Neuronal stem cell (in vitro differentiated cells): ENCODE measurements at regions not wholly inside any gene's neighbourhood (a gene's known extent, or its start where the extent isn't known, plus 50 kb on each side); places are given as distances from the start of the nearest gene placed in this dataset.

ENCODE experiments used
- DNase-seq: peaks from one replicate; pipeline ENCODE4 v3.0.0-alpha.2; 2013; ENCODE audit warnings: low spot score
- H2AFZ ChIP-seq: one replicate; pipeline ENCODE4 v1.6.1; 2013; ENCODE audit warnings: mild to moderate bottlenecking, low read length, inconsistent platforms
- H2AK5ac ChIP-seq: 2 replicates; pipeline ENCODE4 v1.6.1; 2013; ENCODE audit warnings: low read depth, mild to moderate bottlenecking, inconsistent platforms, low read length, moderate library complexity, mixed read lengths
- H2BK120ac ChIP-seq: 2 replicates; pipeline ENCODE4 v1.6.1; 2013; ENCODE audit warnings: low read depth, mild to moderate bottlenecking, inconsistent platforms, low read length, moderate library complexity, mixed read lengths
- H2BK12ac ChIP-seq: one replicate; pipeline ENCODE4 v1.6.1; 2013; ENCODE audit warnings: low read length, inconsistent platforms
- H2BK15ac ChIP-seq: 2 replicates; pipeline ENCODE4 v1.6.1; 2013; ENCODE audit warnings: mild to moderate bottlenecking, low read length, inconsistent platforms, mixed read lengths
- H2BK5ac ChIP-seq: one replicate; pipeline ENCODE4 v1.6.1; 2013; ENCODE audit warnings: inconsistent platforms, mild to moderate bottlenecking, low read length, moderate library complexity
- H3K14ac ChIP-seq: one replicate; pipeline ENCODE4 v1.6.1; 2013; ENCODE audit warnings: low read length, inconsistent platforms
- H3K18ac ChIP-seq: 2 replicates; pipeline ENCODE4 v1.6.1; 2013; ENCODE audit warnings: low read length, inconsistent platforms
- H3K23ac ChIP-seq: 2 replicates; pipeline ENCODE4 v1.6.1; 2013; ENCODE audit warnings: low read depth, mild to moderate bottlenecking, mixed read lengths, low read length, inconsistent platforms; ENCODE audit not compliant: poor library complexity
- H3K27ac ChIP-seq: replicated peaks from 3 replicates; pipeline ENCODE4 v1.5.1; 2013; ENCODE audit warnings: low read length, inconsistent platforms
- H3K27me3 ChIP-seq, 3 experiments: 2 replicates each; pipeline ENCODE4 v1.6.1; 2013; ENCODE audit warnings: low read length in 3 of 3, mild to moderate bottlenecking in 2 of 3, inconsistent platforms in 1 of 3, low read depth in 1 of 3, mixed read lengths in 1 of 3, moderate library complexity in 1 of 3; ENCODE audit not compliant: control insufficient read depth in 3 of 3, insufficient read depth in 3 of 3
- H3K36me3 ChIP-seq, 2 donors: replicated peaks in 1 of 2; 2 replicates each; pipeline ENCODE4 v1.6.1; 2013; ENCODE audit warnings: low read length in 2 of 2; ENCODE audit not compliant: control insufficient read depth in 2 of 2, insufficient read depth in 2 of 2
- H3K4ac ChIP-seq: 2 replicates; pipeline ENCODE4 v1.6.1; 2013; ENCODE audit warnings: inconsistent platforms, mild to moderate bottlenecking, low read length, moderate library complexity
- H3K4me1 ChIP-seq, 2 donors: 1 replicate in 1 of 2; 2 replicates in 1 of 2; pipeline ENCODE4 v1.6.1; 2013; ENCODE audit warnings: low read length in 2 of 2, low read depth in 1 of 2; ENCODE audit not compliant: control insufficient read depth in 2 of 2, insufficient read depth in 1 of 2
- H3K4me2 ChIP-seq: one replicate; pipeline ENCODE4 v1.6.1; 2013; ENCODE audit warnings: mild to moderate bottlenecking, low read length, inconsistent platforms; ENCODE audit not compliant: insufficient read depth, poor library complexity, severe bottlenecking
- H3K4me3 ChIP-seq, 2 donors: 2 replicates each; pipeline ENCODE4 v1.5.1; 2013; ENCODE audit warnings: low read length in 2 of 2, mild to moderate bottlenecking in 2 of 2, inconsistent platforms in 1 of 2, moderate library complexity in 1 of 2
- H3K79me1 ChIP-seq: one replicate; pipeline ENCODE4 v1.6.1; 2013; ENCODE audit warnings: low read depth, mild to moderate bottlenecking, inconsistent platforms, low read length, moderate library complexity
- H3K9ac ChIP-seq: one replicate; pipeline ENCODE4 v1.6.1; 2013; ENCODE audit warnings: mild to moderate bottlenecking, low read depth, low read length, inconsistent platforms; ENCODE audit not compliant: poor library complexity
- H3K9me3 ChIP-seq, 2 donors: replicated peaks in 1 of 2; 2 replicates each; pipeline versions ENCODE3 to v1.6.1; 2013; ENCODE audit warnings: low read length in 2 of 2, mild to moderate bottlenecking in 2 of 2, inconsistent platforms in 1 of 2, low read depth in 1 of 2, mixed read lengths in 1 of 2, moderate library complexity in 1 of 2; ENCODE audit not compliant: control insufficient read depth in 2 of 2, insufficient read depth in 1 of 2
- H4K8ac ChIP-seq: one replicate; pipeline ENCODE4 v1.6.1; 2013; ENCODE audit warnings: low read depth, mild to moderate bottlenecking, inconsistent platforms, low read length, moderate library complexity
- H4K91ac ChIP-seq: one replicate; pipeline ENCODE4 v1.6.1; 2013; ENCODE audit warnings: low read length, low read depth, mild to moderate bottlenecking, inconsistent platforms; ENCODE audit not compliant: poor library complexity
- WGBS, 2 donors: extraction: QIAGEN DNeasy Blood & Tissue Kit; methylation state at CpG; one replicate each; pipeline ENCODE4 v1.1.7; 2013; ENCODE audit warnings: missing lambda C conversion rate in 2 of 2, mixed read lengths in 1 of 2; ENCODE audit not compliant: insufficient read length in 2 of 2, insufficient replicate concordance in 1 of 2; ENCODE audit errors: extremely low coverage in 2 of 2; 5-methylcytosine and 5-hydroxymethylcytosine counted together

GRCh38 chr4:18403327-18403726 lies 381.8 kb upstream of the LCORL start:
- DNase-seq = no peak
- Histone ChIP-seq H3K27ac (no peak overlapping the region), H3K4me1 (peaks cover 2 to 9% of the 10 kb centered on the region in 2 donors), H3K36me3 (no peaks in the 10 kb centered on the region), H2AFZ (no peak overlapping the region), H2BK5ac (no peak overlapping the region), H3K9me3 (no peaks in the 10 kb centered on the region), H3K23ac (no peak overlapping the region), H3K27me3 (no peaks in the 10 kb centered on the region), H3K14ac (no peak overlapping the region), H4K91ac (no peak overlapping the region), H3K4me3 (no peak overlapping the region), H2AK5ac (no peak overlapping the region), H3K4me2 (no peak overlapping the region), H3K4ac (no peak overlapping the region), H4K8ac (no peak overlapping the region), H2BK12ac (no peak overlapping the region), H3K79me1 (no peaks in the 10 kb centered on the region), H3K9ac (no peak overlapping the region), H2BK15ac (no peak overlapping the region), H3K18ac (no peak overlapping the region), H2BK120ac (no peak overlapping the region)
- WGBS, 2 donors = no CpG with 5 or more reads among the region's 3 CpGs

- H3K9me3 ChIP-seq = no peaks in the 10 kb centered on the region
- H2BK120ac ChIP-seq = no peak overlapping the region
- peaks cover 9 to 18% of the 10 kb centered on the region in 2 donors for H3K4me1 ChIP-seq
- H3K36me3 ChIP-seq = no peaks in the 10 kb centered on the region
- H3K9ac ChIP-seq = no peak overlapping the region
- H2BK15ac ChIP-seq = no peak overlapping the region
- no CpG with 5 or more reads among the region's 1 CpG for WGBS, 2 donors
- H3K18ac ChIP-seq = no peak overlapping the region
- no peak overlapping the region for H3K14ac ChIP-seq
- H3K27ac ChIP-seq = no peak overlapping the region
- H3K27me3 ChIP-seq = no peaks in the 10 kb centered on the region
- no peak overlapping the region for H2AK5ac ChIP-seq
- no peak overlapping the region for H3K4me3 ChIP-seq
- no peak overlapping the region for H3K23ac ChIP-seq
- no peak overlapping the region for H3K4ac ChIP-seq
- no peak overlapping the region for H2AFZ ChIP-seq
- no peak overlapping the region for H4K8ac ChIP-seq
- no peak overlapping the region for H3K4me2 ChIP-seq
- no peak for DNase-seq
- no peak overlapping the region for H2BK12ac ChIP-seq
- no peak overlapping the region for H4K91ac ChIP-seq
- no peak overlapping the region for H2BK5ac ChIP-seq
- H3K79me1 ChIP-seq = no peaks in the 10 kb centered on the region
Measured at GRCh38 chr4:18401868-18402267, 380.3 kb upstream of the LCORL start.

GRCh38 chr4:18401425-18401824 lies 379.9 kb upstream of the LCORL start:
- H3K18ac ChIP-seq = no peak overlapping the region
- H3K4ac ChIP-seq = no peak overlapping the region
- H3K36me3 ChIP-seq = no peaks in the 10 kb centered on the region
- no peak overlapping the region for H2BK5ac ChIP-seq
- no peak overlapping the region for H2BK12ac ChIP-seq
- H4K91ac ChIP-seq = no peak overlapping the region
- no peaks in the 10 kb centered on the region for H3K79me1 ChIP-seq
- no peak overlapping the region for H3K4me2 ChIP-seq
- no peaks in the 10 kb centered on the region for H3K27me3 ChIP-seq
- H3K4me1 ChIP-seq = peaks cover 9 to 18% of the 10 kb centered on the region in 2 donors
- H3K9ac ChIP-seq = no peak overlapping the region
- no peak overlapping the region for H2AFZ ChIP-seq
- no peak overlapping the region for H3K23ac ChIP-seq
- H3K4me3 ChIP-seq = no peak overlapping the region
- no peak for DNase-seq
- H2BK15ac ChIP-seq = no peak overlapping the region
- no peak overlapping the region for H2BK120ac ChIP-seq
- no peak overlapping the region for H4K8ac ChIP-seq
- no peak overlapping the region for H2AK5ac ChIP-seq
- WGBS, 2 donors = no CpG with 5 or more reads among the region's 2 CpGs
- no peaks in the 10 kb centered on the region for H3K9me3 ChIP-seq
- H3K14ac ChIP-seq = no peak overlapping the region
- no peak overlapping the region for H3K27ac ChIP-seq

GRCh38 chr4:18398661-18399060 lies 377.1 kb upstream of the LCORL start:
- Histone ChIP-seq H3K27ac (no peak overlapping the region), H4K8ac (no peak overlapping the region), H2BK5ac (no peak overlapping the region), H3K23ac (no peak overlapping the region), H3K4me3 (no peak overlapping the region), H3K14ac (no peak overlapping the region), H2BK12ac (no peak overlapping the region), H3K9ac (no peak overlapping the region), H3K79me1 (no peaks in the 10 kb centered on the region), H3K36me3 (no peaks in the 10 kb centered on the region), H2AFZ (peak overlapping the region; percentile 54), H3K4me1 (peaks cover 9 to 20% of the 10 kb centered on the region in 2 donors), H2BK120ac (no peak overlapping the region), H3K18ac (no peak overlapping the region), H3K4me2 (peak overlapping the region; percentile 14), H2BK15ac (no peak overlapping the region), H3K9me3 (no peaks in the 10 kb centered on the region), H2AK5ac (no peak overlapping the region), H3K4ac (no peak overlapping the region), H4K91ac (no peak overlapping the region), H3K27me3 (no peaks in the 10 kb centered on the region)
- no CpG with 5 or more reads among the region's 5 CpGs for WGBS, 2 donors
- peak; percentile 33 for DNase-seq
